HG03354 (cell line): ENCODE measurements at regions not wholly inside any gene's neighbourhood (a gene's known extent, or its start where the extent isn't known, plus 50 kb on each side); places are given as distances from the start of the nearest gene placed in this dataset.
"Not testable (repeated sequence)": the region's sequence is repeated elsewhere in the genome, so short reads cannot be mapped to it uniquely, and the experiment has no call there.

Experiments
- ATAC-seq: cut with Tn5 transposase; IDR thresholded peaks from one replicate; pipeline ENCODE4 v1.9.1; 2021; ENCODE audit warnings: mild to moderate bottlenecking; ENCODE audit not compliant: unreplicated experiment, poor library complexity, severe bottlenecking

- no peak for ATAC-seq
Measured at GRCh38 chr2:224217233-224217961, 178.3 kb upstream of the SERPINE2 start.

- ATAC-seq: not testable (repeated sequence)
Measured at GRCh38 chr2:224215611-224216010, 176.5 kb upstream of the SERPINE2 start.

DNA sequence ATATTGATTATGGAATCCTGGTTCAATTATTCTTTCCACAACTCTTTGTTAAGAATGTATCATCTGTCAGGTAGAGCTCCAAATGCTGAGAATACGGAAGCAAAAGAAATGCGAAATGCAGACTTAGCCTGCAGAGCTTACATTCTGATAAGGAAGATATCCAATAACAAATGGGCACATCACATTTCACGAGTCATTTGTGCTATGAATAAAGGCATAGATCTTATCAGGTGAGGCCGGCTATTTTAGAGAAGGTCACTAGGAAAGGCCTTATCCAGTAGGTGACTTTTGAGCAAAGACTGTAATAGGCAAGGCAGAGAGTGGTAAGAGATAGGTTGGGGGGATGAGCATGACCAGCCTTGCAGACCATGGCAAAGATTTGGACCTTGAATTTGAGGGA, 174.3 kb upstream of the SERPINE2 start:
- ATAC-seq: no peak

- no peak for ATAC-seq
Measured at GRCh38 chr2:224211791-224212190, 172.7 kb upstream of the SERPINE2 start.

GRCh38 chr2:224211181-224211480, 172.0 kb upstream of the SERPINE2 start:
- no peak for ATAC-seq

DNA sequence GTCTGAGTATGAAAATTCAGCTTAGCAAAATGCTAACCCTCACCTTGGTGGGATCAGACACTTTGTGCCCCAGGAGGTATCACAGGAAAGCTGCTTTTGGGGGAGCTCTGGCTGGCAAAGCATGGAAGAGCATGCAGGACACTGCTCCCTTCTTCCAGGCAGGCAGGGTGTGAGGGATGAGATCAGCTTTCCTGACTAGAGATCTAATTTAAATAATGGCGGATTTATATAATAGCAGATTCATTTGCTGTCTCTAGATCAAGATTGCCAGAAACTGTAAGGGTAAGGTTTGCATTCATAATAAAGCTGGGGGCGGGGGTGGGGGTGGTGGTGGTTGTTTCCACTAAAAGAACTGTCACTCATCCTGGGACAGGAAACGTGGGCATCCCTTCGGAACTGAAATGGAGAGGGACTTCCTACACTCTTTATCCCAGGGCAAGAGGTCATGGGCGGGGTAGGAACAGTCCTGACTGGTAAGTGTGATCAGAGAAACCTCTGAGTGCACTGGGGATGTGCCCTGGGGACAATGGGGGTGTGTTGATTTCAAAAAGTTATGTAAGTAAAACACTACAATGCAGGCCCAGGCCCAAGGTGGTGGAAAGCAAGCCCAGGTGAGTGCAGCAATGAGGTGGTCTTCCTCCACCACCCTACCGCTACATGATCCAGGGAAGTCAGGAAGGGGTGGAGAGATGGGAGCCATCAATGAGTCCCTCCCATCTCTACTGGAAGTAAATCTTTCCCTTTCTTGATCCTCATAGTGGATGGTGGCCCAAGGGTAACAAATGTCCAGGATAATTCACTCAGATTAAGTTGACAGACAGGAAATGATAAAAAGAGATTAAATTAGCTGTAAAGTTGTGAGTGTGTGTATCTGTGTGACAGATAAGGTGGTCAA, 171.4 kb upstream of the SERPINE2 start:
- no peak for ATAC-seq

- ATAC-seq: no peak
Measured at GRCh38 chr2:224209555-224210285, 170.6 kb upstream of the SERPINE2 start.

DNA sequence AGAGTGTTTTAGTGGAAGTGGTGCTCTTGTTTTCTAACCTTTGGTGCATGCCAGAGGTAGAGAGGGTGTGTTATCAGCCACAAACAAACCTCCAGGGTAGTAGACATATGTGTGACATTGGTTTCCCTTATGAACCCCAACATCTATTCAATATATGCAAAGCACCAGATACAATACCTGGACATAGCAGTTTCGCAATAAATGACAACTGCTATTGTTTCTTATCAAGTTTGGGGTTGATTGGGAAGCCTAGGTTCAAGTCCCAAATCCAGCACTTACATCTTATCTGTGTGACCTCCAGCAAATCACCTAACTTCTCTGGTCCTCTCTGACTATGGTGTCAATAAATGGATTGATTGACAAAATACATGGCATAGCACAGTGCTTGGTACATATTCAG, 169.4 kb upstream of the SERPINE2 start:
- ATAC-seq: no peak

- no peak for ATAC-seq
Measured at GRCh38 chr2:224208007-224208406, 168.9 kb upstream of the SERPINE2 start.

DNA sequence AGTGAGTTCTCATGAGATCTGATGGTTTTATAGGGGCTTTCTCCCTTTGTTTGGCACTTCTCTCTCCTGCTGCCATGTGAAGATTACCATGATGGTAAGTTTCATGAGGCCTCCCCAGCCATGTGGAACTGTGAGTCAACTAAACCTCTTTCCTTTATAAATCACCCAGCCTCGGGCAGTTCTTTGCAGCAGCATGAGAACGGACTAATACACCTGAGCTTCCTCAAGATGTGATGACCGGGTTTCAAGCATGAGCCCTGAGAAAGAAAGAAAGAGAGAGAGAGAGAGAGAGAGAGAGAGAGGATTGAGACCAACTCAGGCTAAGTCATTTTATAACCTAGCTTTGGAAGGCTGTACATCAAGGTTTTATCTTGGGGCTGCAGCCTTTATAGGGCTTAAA, 167.7 kb upstream of the SERPINE2 start:
- no peak for ATAC-seq

- ATAC-seq: no peak
Measured at GRCh38 chr2:224202281-224202865, 163.3 kb upstream of the SERPINE2 start.

DNA sequence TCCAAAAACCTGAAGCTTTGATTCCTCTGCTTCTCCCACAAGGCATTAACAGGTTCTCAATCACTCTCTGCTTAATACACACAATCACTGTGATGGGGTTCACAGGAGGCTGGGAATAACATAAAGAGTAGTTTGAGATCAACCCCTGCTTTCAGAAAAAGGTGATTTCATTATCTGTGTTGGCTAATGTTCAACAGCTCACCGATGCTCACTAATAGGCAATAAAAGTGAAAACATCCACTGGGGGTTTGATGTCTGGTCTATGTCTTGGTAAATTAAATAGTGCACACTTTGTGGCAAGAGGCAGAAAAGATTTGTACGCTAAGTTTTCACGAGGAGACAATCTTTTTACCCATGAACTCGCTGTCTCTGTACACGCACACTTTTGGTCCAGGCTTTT, 159.3 kb upstream of the SERPINE2 start:
- ATAC-seq: no peak

DNA sequence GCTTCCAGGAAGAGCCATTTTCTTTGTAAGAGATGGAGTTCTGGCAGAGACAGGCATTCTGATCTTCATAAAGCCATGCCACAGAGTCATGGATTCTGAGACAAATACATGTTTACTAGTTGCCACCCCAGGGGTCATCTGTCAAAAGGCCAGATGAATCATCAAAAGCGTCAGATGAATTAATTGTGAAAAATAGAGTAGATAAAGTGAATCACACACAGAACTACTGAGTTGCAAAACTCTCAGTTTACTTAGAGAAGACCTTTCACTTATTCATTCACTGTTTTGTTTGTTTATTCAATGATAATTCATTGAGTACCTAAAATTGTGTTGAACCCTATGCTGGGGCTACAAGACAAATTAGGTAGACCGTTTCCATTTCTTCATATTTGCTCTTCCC, 157.7 kb upstream of the SERPINE2 start:
- no peak for ATAC-seq

DNA sequence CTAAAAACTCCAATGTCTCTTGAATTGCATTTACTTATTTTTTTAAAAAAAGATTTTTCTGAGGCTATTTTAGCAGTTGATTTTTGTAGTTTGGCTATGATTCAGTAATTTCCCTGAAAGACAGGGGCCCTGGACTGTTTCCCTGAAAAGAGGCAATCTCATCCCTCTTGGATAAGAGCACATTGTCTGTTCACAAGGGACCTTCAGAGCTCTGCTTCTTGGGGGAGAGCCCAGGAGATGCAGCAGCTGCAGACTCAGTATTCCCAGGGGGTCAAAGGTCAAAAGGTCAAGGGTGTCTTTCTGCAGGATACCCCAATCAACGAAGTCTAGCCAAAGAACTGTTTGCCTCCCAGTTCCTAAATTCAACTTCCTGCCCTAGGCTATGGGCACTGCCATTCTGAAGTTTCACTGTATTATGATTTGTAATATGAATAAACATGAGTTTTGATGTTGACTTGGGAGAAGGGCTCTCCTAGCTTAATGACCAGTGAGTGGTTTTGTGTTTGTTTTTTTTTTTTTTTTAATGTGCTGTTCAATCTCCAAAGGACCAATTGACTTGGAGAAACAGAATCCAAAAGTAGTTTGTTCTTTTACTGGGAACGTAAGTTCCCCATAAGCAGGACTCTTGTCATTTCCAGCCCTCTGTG, 157.0 kb upstream of the SERPINE2 start:
- no peak for ATAC-seq

DNA sequence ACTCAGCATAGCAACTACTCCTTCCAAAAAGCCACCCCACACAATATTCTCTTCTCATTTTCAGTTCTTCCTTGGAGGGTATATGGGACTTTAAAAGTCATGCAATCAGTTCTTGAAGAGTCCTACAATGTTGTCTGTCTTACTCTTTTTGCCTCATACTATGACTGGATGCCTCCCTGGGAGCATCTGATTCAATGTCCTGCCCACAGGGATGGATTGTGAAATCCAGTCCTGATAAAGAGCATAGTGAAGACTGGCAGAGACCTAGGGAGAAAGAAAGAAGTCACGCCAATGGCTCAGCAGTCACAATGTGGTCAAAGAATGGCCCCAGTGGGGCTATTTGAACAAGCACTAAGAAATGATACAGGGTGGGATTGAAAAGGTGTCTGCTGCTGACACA, 155.1 kb upstream of the SERPINE2 start:
- ATAC-seq: no peak

DNA sequence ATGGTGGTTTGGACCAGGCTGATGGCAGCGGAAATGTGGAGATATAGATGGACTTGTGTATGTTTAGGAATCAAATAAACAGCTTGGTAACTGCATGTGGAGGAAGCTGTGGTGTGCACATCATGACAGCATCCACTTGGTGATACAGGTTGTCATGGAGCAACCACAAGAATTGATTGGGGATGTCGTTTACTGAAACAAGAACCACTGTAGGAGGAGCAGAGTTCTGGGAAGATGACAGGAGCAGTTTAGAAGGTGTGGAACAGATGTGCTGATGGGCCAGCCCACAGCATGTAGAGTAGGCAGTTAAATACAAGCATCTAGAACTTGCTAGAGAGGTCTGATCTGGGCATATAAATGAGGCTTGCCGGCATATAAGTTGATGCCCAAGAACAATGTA, 152.4 kb upstream of the SERPINE2 start:
- ATAC-seq: no peak

DNA sequence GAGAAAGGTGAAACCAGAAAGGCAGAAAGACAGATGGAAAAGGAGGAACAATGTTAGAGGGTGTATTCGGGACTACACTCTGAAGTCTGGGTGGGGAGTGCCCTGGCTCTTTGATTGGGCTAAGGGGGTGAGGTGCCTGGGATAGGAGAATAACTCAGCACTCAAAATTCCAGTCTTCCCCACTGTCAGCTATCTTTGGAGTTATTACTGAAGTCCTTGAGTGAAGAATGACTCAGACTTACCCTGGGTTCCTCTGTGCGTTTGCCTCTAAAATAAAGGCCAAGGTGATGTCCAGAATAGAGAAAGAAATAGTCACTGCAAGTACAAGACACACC, 151.8 kb upstream of the SERPINE2 start:
- ATAC-seq: no peak

GRCh38 chr2:224190234-224190935, 151.3 kb upstream of the SERPINE2 start:
- ATAC-seq: no peak

DNA sequence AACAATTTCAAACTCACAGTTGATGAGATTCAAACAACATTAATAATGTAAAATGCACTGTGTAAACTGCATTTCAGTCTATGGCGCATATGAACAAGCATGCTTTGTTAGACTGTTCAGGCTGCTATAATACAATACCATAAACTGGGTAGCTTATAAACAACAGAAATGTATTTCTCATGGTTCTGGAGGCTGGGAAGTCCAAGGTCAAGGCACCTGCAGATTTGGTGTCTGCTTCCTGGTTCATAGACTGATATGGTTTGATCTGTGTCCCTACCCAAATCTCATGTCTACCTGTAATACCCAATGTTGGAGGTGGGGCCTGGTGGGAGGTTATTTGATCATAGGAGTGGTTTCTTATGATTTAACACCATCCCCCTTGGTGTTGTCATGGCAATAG, 148.1 kb upstream of the SERPINE2 start:
- no peak for ATAC-seq
